GM23248 (cell line): ENCODE measurements at regions not wholly inside any gene's neighbourhood (a gene's known extent, or its start where the extent isn't known, plus 50 kb on each side); places are given as distances from the start of the nearest gene placed in this dataset.

Experiments used
- EZH2 ChIP-seq: fragments of 200-600 bp; sonication (generic); IDR thresholded peaks from 2 replicates; pipeline ENCODE4 v1.6.1; 2018; ENCODE audit warnings: antibody characterized with exemption, mild to moderate bottlenecking; ENCODE audit not compliant: insufficient read depth, poor library complexity, severe bottlenecking
- EZH2phosphoT487 ChIP-seq: fragments of 200-600 bp; sonication (generic); IDR thresholded peaks from 2 replicates; pipeline ENCODE4 v1.6.1; 2018; ENCODE audit warnings: antibody characterized with exemption, moderate library complexity, mild to moderate bottlenecking, low read depth; ENCODE audit not compliant: insufficient read depth

DNA sequence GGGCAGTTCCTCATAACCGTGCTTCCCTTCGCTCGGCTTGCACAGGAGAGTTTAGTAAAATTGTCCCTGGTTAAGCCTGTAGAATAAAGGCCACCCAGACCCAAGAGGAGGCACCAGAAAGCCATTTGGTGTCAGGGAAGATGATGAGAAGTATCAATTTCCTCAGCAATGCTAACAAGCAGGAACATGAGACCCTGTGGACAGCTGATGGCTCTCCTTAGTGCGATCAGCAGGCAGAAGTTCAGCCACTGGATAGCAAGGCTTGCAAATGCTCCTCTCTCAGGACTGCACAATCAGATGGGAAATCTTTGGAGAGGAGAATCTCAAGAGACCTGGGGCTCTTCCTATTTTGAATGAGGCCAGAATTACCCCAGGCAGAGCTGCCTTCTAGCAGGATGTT is 261.1 kb upstream of the DYNLRB2 start:
- TF ChIP-seq EZH2 = no peak
- no peak for TF ChIP-seq EZH2phosphoT487
